Neural crest cell (in vitro differentiated cells): ENCODE measurements at regions not wholly inside any gene's neighbourhood (a gene's known extent, or its start where the extent isn't known, plus 50 kb on each side); places are given as distances from the start of the nearest gene placed in this dataset.

Source experiments
- DNase-seq: peaks from one replicate; pipeline ENCODE4 v3.0.0; 2021; ENCODE audit warnings: low read depth, mixed read lengths, low spot score
- H3K27ac Mint-ChIP-seq: one replicate; pipeline ENCODE4 v1.8.0; 2021; ENCODE audit warnings: mild to moderate bottlenecking, mixed read lengths; ENCODE audit not compliant: unreplicated experiment
- H3K27me3 Mint-ChIP-seq: 2 replicates; pipeline ENCODE4 v1.8.0; 2021; ENCODE audit warnings: low read depth, mild to moderate bottlenecking, mixed read lengths
- H3K36me3 Mint-ChIP-seq: 2 replicates; pipeline ENCODE4 v1.8.0; 2021; ENCODE audit warnings: low read depth, mild to moderate bottlenecking, mixed read lengths
- H3K4me1 Mint-ChIP-seq: 2 replicates; pipeline ENCODE4 v1.8.0; 2021; ENCODE audit warnings: mixed read lengths
- H3K4me3 Mint-ChIP-seq: one replicate; pipeline ENCODE4 v1.8.0; 2021; ENCODE audit warnings: mild to moderate bottlenecking, mixed read lengths
- H3K9me3 Mint-ChIP-seq: 2 replicates; pipeline ENCODE4 v1.8.0; 2021; ENCODE audit warnings: mixed read lengths
- TF ChIP-seq, protein P1 (sequence below): fragments of 200-600 bp; sonication (generic); conservative IDR thresholded peaks from 2 replicates; pipeline ENCODE4 v1.5.0; 2021; ENCODE audit warnings: antibody characterized with exemption, mild to moderate bottlenecking

DNA sequence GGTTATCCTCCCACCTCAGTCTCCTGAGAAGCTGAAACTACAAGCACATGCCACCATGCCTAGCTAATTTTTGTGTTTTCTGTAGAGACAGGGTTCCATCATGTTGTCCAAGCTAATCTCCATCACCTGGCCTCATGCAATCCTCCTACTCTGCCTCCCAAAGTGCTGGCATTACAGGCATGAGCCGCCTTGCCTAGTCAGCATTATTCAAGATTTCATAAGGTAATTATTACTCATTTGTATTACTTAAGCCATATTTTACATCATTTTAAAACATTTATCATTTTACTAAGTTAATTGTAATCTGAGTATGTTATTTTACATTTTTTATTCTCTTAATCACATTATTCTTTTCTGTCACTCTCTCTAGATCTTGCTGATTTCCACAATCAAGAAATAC, 1575.6 kb downstream of the NCAM2 start:
- TF ChIP-seq, protein P1, sequence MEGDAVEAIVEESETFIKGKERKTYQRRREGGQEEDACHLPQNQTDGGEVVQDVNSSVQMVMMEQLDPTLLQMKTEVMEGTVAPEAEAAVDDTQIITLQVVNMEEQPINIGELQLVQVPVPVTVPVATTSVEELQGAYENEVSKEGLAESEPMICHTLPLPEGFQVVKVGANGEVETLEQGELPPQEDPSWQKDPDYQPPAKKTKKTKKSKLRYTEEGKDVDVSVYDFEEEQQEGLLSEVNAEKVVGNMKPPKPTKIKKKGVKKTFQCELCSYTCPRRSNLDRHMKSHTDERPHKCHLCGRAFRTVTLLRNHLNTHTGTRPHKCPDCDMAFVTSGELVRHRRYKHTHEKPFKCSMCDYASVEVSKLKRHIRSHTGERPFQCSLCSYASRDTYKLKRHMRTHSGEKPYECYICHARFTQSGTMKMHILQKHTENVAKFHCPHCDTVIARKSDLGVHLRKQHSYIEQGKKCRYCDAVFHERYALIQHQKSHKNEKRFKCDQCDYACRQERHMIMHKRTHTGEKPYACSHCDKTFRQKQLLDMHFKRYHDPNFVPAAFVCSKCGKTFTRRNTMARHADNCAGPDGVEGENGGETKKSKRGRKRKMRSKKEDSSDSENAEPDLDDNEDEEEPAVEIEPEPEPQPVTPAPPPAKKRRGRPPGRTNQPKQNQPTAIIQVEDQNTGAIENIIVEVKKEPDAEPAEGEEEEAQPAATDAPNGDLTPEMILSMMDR: no peak
- no peaks in the 10 kb centered on the region for H3K36me3 Mint-ChIP-seq
- DNase-seq: no peak
- no peaks in the 10 kb centered on the region for H3K9me3 Mint-ChIP-seq
- H3K27ac Mint-ChIP-seq: no peak overlapping the region
- H3K27me3 Mint-ChIP-seq: no peaks in the 10 kb centered on the region
- peaks cover 6% of the 10 kb centered on the region for H3K4me1 Mint-ChIP-seq
- no peak overlapping the region for H3K4me3 Mint-ChIP-seq

DNA sequence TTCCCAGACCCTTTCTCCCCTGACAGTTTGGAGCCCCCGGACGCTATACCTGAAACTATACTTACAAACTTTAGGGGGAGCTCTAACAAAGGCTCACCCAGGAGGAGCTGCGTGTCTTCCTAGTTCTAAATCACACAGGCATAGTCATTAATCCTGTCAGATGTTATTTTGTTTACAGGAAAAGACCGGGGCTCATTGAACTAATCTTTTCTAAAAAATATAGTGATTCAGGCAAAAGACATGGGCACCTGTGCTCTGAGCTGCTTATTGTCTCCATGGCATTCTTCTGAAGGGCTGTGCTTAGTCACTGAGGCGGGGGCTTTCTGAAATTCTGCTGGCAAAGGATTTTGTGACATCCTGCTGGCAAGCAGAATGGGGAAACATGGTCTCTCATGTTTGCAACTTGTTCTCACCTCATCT, 1577.0 kb downstream of the NCAM2 start:
- peak overlapping the region; percentile 67 for H3K4me3 Mint-ChIP-seq
- no peak overlapping the region for H3K27ac Mint-ChIP-seq
- TF ChIP-seq, protein P1: peak; percentile 72
- H3K27me3 Mint-ChIP-seq: no peaks in the 10 kb centered on the region
- H3K9me3 Mint-ChIP-seq: no peaks in the 10 kb centered on the region
- peaks cover 6% of the 10 kb centered on the region for H3K4me1 Mint-ChIP-seq
- DNase-seq: peak; percentile 14
- no peaks in the 10 kb centered on the region for H3K36me3 Mint-ChIP-seq

DNA sequence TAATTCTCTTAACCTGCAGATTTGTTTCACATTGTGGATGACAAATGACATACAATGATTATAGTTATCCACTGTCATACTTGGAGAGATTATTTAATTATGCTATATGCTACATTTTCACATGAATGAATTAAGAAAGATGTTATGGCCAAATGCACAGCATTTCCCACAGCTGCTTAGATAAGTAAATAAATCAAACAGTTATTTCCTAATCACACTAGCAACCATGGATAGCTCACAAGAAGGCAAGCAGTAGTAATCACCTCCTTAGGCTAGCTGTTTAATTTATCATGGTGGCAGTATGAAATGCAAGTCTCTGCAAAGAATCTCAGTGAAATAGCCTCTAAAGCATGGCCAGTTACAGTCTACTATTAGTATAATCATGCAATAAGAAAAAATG, 1581.5 kb downstream of the NCAM2 start:
- H3K4me1 Mint-ChIP-seq: peaks cover 6% of the 10 kb centered on the region
- peaks cover 2% of the 10 kb centered on the region for H3K9me3 Mint-ChIP-seq
- H3K4me3 Mint-ChIP-seq: no peak overlapping the region
- H3K36me3 Mint-ChIP-seq: no peaks in the 10 kb centered on the region
- TF ChIP-seq, protein P1: no peak
- DNase-seq: no peak
- no peak overlapping the region for H3K27ac Mint-ChIP-seq
- H3K27me3 Mint-ChIP-seq: no peaks in the 10 kb centered on the region

DNA sequence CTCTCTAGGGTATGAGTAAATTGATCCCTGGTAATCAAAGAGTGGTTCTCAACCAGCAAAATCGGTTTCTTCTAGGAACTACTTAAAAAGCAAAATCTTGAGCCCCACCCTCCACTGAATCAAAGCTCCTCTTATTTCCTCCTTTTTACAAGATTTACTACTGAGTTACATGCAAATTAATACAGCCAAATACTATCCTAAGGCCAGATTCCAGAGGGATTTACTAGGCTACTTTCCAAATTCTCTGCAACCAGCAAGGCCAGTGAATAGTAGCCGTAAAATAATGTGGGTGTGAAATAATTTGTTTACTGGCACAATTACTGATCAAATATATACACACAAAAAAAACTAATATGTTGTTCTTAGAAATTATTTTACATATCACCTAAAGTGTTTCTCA, 1583.8 kb downstream of the NCAM2 start:
- peaks cover 2% of the 10 kb centered on the region for H3K9me3 Mint-ChIP-seq
- no peak for DNase-seq
- H3K4me3 Mint-ChIP-seq: no peak overlapping the region
- no peaks in the 10 kb centered on the region for H3K36me3 Mint-ChIP-seq
- TF ChIP-seq, protein P1: no peak
- no peaks in the 10 kb centered on the region for H3K4me1 Mint-ChIP-seq
- H3K27me3 Mint-ChIP-seq: no peaks in the 10 kb centered on the region
- H3K27ac Mint-ChIP-seq: no peak overlapping the region

DNA sequence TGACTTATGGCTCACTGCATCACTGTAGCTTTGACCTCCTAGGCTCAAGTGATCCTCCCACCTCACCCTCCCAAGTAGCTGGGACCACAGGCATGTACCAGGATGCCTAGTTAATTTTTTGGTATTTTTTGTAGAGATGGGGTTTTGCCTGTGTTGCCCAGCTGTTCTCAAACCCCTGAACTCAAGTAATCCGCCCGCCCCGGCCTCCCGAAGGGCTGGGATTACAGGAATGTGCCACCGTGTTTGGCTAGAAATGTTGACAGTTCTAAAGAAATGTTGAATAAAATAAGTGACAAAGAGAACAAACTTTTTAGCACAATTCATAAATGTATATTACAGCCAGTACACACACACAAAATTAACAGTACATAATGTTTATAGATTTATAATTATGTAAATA, 1586.1 kb downstream of the NCAM2 start:
- DNase-seq: no peak
- no peaks in the 10 kb centered on the region for H3K4me1 Mint-ChIP-seq
- H3K4me3 Mint-ChIP-seq: no peak overlapping the region
- no peaks in the 10 kb centered on the region for H3K36me3 Mint-ChIP-seq
- no peaks in the 10 kb centered on the region for H3K27me3 Mint-ChIP-seq
- TF ChIP-seq, protein P1: no peak
- H3K27ac Mint-ChIP-seq: no peak overlapping the region
- H3K9me3 Mint-ChIP-seq: peaks cover 2% of the 10 kb centered on the region

DNA sequence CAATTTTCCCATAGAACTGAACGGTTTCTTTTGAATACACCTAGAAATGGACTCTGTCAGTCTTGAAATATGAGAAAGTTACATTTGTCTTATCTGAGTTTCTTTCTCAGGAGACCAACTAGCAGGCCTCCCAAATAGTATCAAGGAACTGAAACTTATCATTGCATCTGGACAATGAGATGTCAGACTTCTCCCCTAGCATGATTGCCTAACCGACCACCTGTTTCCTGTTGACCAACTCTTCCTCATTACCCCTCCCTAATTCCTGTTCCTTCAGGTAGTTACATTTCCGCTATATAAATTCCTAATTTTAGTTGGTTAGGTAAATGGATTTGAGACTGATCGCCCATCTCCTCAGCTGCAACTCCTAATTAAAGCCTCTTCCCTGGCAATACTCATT, 1587.3 kb downstream of the NCAM2 start:
- H3K36me3 Mint-ChIP-seq: no peaks in the 10 kb centered on the region
- TF ChIP-seq, protein P1: no peak
- no peak for DNase-seq
- no peaks in the 10 kb centered on the region for H3K27me3 Mint-ChIP-seq
- peaks cover 2% of the 10 kb centered on the region for H3K9me3 Mint-ChIP-seq
- H3K4me3 Mint-ChIP-seq: no peak overlapping the region
- no peaks in the 10 kb centered on the region for H3K4me1 Mint-ChIP-seq
- H3K27ac Mint-ChIP-seq: no peak overlapping the region
